ENCODE measurements at regions not wholly inside any gene's neighbourhood (a gene's known extent, or its start where the extent isn't known, plus 50 kb on each side); places are given as distances from the start of the nearest gene placed in this dataset.

DNA sequence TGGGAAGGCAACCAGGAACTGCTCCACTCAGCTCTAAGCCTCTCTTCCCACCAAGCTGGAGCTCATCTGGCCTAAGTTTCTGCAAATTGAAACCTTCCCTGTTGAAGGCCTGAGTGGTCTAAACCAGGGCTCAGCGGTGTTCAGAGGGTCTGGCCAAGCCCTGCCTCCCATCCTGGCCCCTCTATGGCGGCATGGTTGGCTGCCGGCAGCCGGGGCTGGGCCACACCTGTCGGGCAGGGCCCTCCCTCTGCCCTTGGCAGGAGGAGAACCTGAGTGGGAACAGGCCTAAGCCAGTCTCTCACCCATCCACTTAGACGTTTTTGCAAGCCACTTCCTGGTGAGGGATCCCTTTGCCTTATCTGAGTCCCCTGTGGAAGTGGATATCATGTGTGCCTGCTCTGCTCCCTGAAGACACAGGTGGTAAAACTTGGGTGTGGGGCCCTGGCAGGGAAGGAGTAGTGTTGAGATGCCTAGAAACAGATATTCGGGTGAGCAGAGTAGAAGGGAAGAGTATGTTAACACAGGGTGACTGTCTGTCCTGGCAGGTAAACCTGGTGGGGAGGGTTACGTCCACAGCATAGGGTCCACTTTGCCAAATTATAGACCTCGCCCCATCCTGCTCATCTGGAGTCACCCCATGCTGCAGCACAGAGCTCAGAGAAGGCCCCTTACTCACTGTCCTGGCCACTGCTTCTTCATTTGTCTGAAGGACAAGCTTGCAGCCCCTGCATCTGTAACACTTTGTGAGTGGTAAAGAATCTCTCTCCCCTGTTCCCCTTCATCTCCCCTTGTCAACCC, 63.0 kb upstream of the SIX2 start:
- TF ChIP-seq, protein P1, sequence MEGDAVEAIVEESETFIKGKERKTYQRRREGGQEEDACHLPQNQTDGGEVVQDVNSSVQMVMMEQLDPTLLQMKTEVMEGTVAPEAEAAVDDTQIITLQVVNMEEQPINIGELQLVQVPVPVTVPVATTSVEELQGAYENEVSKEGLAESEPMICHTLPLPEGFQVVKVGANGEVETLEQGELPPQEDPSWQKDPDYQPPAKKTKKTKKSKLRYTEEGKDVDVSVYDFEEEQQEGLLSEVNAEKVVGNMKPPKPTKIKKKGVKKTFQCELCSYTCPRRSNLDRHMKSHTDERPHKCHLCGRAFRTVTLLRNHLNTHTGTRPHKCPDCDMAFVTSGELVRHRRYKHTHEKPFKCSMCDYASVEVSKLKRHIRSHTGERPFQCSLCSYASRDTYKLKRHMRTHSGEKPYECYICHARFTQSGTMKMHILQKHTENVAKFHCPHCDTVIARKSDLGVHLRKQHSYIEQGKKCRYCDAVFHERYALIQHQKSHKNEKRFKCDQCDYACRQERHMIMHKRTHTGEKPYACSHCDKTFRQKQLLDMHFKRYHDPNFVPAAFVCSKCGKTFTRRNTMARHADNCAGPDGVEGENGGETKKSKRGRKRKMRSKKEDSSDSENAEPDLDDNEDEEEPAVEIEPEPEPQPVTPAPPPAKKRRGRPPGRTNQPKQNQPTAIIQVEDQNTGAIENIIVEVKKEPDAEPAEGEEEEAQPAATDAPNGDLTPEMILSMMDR (tag by site-specific recombination; IDR thresholded peaks at IDR 0.05), result no peak
- TF ChIP-seq SCRT1 (tag by site-specific recombination; IDR thresholded peaks at IDR 0.05; ENCODE audit: borderline replicate concordance) (no peak), RBAK (tag by site-specific recombination; IDR thresholded peaks at IDR 0.05) (no peak), ZNF350 (tag by site-specific recombination; IDR thresholded peaks at IDR 0.05) (no peak)
- TF ChIP-seq, protein P2, sequence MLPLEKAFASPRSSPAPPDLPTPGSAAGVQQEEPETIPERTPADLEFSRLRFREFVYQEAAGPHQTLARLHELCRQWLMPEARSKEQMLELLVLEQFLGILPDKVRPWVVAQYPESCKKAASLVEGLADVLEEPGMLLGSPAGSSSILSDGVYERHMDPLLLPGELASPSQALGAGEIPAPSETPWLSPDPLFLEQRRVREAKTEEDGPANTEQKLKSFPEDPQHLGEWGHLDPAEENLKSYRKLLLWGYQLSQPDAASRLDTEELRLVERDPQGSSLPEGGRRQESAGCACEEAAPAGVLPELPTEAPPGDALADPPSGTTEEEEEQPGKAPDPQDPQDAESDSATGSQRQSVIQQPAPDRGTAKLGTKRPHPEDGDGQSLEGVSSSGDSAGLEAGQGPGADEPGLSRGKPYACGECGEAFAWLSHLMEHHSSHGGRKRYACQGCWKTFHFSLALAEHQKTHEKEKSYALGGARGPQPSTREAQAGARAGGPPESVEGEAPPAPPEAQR (tag by site-specific recombination; IDR thresholded peaks at IDR 0.05), result no peak
